Ishikawa (cell line): ENCODE measurements at regions not wholly inside any gene's neighbourhood (a gene's known extent, or its start where the extent isn't known, plus 50 kb on each side); places are given as distances from the start of the nearest gene placed in this dataset.

Experiments used
- CEBPB ChIP-seq: IDR thresholded peaks from 2 replicates; pipeline ENCODE4 v1.6.1; 2012
- CREB1 ChIP-seq: IDR thresholded peaks from 2 replicates; pipeline ENCODE4 v1.6.1; 2012; ENCODE audit warnings: low read depth
- EGR1 ChIP-seq: IDR thresholded peaks from 2 replicates; pipeline ENCODE4 v1.6.1; 2012
- EP300 ChIP-seq: IDR thresholded peaks from 2 replicates; pipeline ENCODE4 v1.6.1; 2012; ENCODE audit warnings: borderline replicate concordance
- FOXM1 ChIP-seq: IDR thresholded peaks from 2 replicates; pipeline ENCODE4 v1.6.1; 2012; ENCODE audit warnings: low read depth, borderline replicate concordance
- MAX ChIP-seq: IDR thresholded peaks from 2 replicates; pipeline ENCODE4 v1.6.1; 2012
- NFIC ChIP-seq: IDR thresholded peaks from 2 replicates; pipeline ENCODE4 v1.6.1; 2012
- RAD21 ChIP-seq: IDR thresholded peaks from 2 replicates; pipeline ENCODE4 v1.6.1; 2012; ENCODE audit warnings: low read depth
- REST ChIP-seq: IDR thresholded peaks from 2 replicates; pipeline ENCODE4 v1.6.1; 2012; ENCODE audit warnings: low read depth, mild to moderate bottlenecking
- USF1 ChIP-seq: IDR thresholded peaks from 2 replicates; pipeline ENCODE4 v1.6.1; 2012
- YY1 ChIP-seq: IDR thresholded peaks from 2 replicates; pipeline ENCODE4 v1.6.1; 2012; ENCODE audit warnings: low read depth
- ZBTB7A ChIP-seq: IDR thresholded peaks from 2 replicates; pipeline ENCODE4 v1.6.1; 2012; ENCODE audit warnings: low read depth

- no peak for TF ChIP-seq REST
- no peak for TF ChIP-seq MAX
- no peak for TF ChIP-seq CREB1
- no peak for TF ChIP-seq EP300
- no peak for TF ChIP-seq CEBPB
- no peak for TF ChIP-seq USF1
- TF ChIP-seq YY1, result no peak
- TF ChIP-seq NFIC, result no peak
- TF ChIP-seq RAD21, result no peak
- TF ChIP-seq FOXM1, result no peak
- TF ChIP-seq EGR1, result no peak
- no peak for TF ChIP-seq ZBTB7A
Observed at GRCh38 chr14:71229875-71230274, 322.6 kb downstream of the PCNX1 start.
